A204.1 (cell line): ENCODE measurements at regions not wholly inside any gene's neighbourhood (a gene's known extent, or its start where the extent isn't known, plus 50 kb on each side); places are given as distances from the start of the nearest gene placed in this dataset.
A peak's percentile ranks its signal among the peaks of the same experiment; 100 is the strongest.

Experiments used
- FAIRE-seq: peaks from 2 replicates; lab custom pipeline; 2012; peaks lifted over from hg19 to GRCh38; lab: Jason Lieb, UNC

DNA sequence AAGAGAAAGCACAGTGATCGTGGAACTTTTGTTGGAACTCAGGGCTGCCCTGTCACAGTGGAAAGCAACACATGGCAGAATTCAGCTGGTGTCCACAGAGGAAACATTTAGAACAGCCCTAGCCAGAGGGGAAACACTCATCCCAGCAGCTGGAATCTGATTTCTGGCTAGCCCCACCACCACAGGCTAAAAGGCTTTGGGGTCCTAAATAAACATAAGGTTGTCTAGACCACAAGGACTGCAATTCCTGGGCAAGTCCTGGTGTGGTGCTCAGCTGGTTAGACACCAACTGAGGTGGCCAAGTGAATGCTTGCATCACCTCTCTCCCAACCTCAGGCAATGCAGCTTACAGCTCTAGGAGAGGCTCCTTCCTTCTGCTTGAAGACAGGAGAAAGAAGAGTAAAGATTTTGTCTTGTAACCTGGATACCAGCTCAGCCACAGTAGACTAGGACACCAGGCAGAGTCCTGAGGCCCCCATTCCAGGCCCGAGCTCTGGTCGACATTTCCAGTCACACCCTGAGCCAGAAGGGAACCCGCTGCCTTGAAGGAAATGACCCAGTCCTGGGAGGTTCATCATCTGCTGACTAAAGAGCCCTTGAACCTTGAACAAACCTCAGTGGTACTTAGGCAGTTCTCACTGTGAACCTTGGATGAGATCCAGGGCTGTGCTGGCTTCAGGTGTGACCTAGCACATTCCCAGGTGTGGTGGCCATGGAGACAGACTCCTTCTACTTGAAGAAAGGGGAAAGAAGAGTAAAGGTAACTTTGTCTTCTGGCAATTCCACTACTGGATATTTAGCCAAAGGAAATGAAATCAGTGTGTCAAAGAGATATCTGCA is 85.4 kb upstream of the PLXNC1 start:
- FAIRE-seq = no peak

DNA sequence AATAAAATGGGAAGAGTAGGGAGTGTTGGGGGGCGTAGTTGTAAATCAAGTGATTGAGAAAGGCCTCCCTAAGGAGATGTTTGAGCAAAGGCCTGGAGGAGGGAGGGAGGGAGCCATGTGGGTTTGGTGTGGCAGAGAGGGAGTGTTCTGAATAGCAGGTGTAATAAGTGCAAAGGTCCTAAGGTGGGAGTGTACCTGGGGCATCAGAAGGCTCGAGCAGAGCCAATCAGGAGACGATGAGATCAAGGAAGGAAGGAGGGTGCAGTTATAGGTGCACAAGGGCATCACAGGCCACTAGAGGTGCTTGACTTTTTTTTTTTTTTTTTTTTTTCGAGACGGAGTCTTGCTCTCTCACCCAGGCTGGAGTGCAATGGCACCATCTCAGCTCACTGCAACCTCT is 77.9 kb upstream of the PLXNC1 start:
- no peak for FAIRE-seq

DNA sequence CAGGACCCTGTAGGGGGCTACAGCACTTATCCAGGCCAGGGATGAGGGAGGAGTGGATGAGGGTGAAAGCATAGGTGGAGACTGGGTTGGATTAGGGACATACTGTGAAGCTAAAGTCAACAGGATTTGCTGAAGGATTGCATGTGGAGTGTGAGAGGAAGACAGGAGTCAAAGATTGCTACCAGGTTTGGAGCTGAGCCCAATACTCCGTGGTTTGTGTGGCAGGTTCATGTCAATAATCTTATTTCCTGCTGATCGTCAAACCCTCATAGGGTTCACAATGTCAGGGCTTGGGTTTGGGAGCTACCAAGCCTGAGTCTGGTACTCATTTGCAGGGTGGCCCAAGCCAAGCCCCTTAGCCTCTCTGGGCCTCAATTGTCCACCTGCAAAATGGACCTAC is 77.1 kb upstream of the PLXNC1 start:
- FAIRE-seq = no peak

DNA sequence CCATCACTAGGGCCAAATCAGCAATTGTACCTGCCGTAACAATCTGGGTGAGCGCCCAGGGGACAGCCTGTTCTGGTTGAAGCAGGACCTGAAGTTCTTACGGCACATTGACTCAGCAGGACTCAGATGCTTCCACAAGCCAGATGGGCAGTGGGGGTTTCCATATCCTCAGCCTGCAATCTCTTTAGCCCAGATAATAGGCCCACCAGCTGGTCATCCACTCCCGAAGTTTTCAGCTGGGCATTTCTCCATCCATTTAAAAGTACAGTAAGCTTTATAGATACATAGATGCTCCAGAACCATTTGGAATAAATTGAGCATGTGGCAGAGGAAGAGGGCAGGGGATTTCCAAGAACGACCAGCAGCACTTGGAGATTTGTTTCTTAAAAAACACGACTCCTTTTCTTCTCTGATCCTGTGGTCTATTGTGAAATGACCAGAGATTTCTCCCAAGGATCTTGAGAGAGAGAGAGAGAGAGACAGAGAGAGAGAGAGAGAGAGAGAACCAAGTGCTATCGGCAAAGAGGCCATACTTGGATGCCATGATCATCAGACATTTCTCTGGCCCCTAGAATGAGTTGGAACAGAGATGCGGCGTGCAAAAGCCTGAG is 74.8 kb upstream of the PLXNC1 start:
- no peak for FAIRE-seq

DNA sequence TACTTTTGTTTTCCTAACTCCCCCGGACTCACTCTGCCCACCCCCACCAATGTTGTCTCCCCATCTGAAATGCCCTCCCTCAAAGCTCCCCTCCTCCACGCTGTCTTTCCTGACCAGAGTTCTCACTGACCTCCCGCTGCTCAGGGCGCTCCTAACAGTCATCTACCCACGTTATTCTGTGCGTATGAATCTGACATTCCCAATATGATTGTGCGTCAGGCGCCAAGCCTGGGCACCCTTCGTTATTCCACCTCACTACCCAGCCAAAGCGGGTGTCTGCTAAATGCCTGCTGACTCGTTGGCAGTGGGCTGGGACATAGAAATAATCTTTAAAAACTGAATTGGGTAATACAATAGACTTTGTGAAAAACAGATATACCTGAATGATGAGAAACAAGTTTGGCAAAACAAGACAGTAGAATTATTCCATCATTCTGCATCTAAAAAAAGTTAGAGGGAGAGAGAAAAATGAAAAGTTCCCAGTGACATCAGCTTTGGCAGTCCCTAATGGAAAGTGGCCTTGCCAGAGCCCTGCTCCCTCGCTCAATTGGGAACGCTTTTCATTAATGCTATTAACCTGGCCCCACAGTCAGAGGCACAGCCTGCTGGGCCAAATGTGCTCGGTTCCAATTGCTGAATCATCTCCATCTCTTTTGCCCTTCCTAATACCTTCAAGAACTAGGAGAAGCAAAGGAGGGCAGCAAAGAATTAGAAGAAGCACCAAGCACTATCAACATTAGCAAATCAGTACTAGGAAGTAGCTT is 74.0 kb upstream of the PLXNC1 start:
- no peak for FAIRE-seq

DNA sequence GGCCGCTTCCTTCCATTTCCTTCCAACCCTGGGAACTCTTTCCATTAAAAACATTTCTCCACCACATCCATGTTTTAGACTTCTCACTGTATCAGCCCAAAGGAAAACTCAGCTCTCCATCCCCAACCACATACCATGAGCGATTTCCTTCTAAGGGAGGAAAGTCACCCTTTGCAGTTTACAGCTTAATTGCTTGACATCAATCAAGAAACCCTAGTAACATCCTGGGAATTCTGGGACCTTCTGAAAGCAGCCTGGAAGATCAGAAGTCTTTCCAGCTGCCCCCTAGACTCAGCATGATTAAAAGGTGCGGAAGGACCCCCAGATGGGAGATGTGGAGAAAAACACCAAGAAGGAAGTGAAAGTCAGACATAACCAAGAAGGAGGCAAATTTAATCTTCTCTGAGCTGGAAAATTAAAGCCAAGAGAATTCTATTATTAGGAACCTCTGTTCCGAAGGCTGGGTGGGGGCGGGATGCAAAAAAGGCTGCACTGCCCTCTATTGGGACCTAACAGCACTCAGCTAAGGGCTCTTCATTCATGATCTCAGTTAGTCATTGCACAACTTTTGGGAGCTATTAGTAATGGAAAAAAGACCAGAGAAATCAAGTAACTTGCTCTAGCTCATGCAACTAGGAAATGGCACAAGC is 73.3 kb upstream of the PLXNC1 start:
- FAIRE-seq = peak; percentile 32

DNA sequence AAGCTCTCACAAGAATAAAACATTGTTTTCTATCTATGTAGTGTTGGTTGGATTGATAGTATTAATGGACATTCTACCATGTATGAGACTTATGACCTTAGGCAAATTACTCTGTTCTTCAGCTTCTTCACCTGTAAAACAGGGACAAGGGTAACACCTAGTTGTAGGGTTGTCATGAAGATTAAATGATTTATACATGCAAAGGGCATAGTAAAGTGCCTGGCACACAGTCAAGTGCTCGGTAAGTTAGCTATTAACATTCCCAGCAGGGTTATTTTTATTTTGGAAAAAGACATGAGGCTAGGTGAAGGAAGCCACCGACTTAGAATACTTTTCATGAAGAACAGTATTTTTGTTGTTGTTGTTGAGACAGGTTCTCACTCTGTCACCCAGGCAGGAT is 71.2 kb upstream of the PLXNC1 start:
- FAIRE-seq = no peak

DNA sequence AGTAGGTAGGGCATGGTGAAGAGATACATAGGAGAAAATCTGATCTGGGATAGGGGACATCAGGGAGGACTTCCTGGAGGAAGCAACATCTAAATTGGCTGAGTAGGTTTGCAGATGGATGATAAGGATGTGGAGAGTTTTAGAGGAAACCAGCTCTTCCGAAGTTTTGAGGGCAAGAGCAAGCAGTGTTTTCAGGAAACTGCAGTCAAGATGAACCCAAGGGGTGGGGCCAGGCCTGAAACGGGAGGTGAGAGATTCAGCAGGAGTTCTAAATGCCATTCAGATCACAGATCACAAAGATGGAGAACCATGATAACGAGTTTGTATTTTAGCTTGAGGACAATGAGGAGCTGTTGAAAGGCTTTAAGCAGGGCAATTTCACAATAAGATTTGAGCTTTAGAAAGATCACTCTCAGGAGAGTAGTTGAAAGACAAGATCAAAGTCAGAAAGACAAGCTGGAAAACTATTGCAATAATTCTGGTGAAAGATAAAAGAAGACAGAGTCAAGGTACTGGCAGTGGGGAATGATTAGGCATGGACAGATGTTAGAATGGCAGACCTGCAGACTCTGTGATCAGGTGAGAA is 70.1 kb upstream of the PLXNC1 start:
- no peak for FAIRE-seq

DNA sequence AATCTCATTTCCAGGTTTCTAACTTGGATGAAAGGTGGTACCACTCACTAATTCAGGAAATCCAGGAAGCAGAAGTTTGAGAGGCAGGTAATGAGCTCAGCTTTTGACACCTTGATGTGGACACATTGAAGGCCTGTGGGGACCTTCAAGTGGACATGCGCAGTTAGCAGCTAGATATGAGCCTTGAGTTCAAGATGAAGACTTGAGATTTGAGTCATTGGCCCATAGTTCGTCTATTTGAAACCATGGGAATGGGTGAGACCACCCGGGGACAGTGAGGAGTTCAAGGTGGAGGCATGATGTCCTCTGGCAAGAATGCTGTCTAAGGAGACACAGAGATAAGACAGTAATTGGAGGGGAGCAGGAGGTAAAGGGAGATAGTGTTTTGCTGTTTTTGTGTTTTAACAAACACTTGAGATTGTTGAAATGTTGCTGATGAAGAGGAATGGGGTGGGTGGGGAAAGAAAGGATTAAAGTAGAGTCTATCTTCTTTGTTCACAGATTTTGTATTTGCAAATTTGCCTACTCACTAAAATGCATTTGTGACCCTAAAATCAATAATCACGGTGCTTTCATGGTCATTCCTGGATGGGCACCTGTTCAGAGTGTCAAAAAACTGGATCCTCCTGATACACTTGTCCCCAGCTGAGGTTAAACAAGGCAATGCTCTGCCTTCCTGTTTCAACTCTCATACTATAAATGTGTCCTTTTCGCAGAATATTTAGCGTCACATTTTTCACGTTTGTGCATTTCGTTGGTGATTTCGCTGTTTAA is 69.5 kb upstream of the PLXNC1 start:
- no peak for FAIRE-seq

DNA sequence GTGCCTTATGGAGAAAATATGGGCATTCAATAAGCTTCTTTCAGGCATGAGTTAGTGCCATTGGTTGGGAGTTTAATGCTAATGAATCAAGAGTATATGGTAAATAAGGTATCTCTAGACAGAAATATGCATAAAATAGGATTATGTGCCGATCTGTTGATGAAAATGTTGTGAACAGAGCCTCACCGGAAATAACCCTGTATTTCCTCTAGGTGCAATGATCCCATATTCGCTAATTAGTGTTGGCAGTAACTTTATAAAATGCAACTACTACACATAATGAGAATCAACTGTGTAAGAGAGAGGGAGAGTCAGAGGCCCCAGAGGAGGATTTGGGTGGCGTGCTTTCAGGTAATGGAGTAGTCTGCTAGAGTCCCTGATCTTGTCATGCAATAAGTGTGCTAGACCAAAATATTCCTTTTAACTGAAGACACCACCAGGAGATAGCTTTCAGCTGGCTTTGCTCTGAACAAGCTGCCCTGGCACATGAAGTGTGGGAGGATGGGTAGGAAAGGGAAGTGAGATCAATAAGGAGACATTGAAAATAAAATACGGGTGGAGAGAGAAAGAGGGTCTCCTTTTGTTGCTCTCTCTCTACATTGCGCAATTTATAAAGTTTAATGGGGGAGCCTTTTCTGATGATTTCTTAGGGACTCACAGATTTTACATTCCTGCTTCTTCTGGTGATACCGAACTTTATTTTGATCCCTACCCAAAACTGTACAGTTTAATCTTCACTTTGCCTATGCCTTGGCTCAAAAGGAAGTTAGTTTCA is 68.6 kb upstream of the PLXNC1 start:
- no peak for FAIRE-seq

DNA sequence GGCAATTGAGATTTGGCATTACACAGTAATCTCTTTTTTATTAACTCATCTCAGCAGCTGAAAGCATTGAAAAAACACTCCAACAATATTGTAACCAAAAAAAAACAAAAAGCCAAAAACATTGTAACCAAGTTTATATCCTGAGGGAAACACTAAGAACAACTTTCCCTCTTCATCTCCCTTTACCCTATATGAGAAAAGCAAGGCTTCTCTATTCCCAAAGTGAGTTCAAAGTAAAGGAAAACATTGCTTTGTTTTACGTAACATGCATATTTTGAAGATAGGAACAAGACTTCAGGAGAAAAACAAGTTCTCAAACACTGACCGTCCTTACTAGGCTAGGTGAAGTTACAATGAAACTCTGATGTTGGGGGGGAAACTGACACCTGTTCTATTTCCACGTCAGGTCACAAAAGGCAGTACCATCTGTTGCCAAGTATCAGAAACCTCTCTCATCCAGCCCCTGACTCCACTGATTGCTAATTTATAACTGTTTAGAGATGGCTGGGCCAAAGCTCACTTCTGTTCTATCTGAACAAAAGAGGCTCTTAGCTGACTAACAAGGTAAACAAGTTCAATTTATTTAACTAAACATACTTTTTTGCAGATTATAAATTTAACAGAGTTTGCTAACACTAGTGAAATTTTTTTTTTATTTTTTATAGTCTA is 67.9 kb upstream of the PLXNC1 start:
- FAIRE-seq = no peak

DNA sequence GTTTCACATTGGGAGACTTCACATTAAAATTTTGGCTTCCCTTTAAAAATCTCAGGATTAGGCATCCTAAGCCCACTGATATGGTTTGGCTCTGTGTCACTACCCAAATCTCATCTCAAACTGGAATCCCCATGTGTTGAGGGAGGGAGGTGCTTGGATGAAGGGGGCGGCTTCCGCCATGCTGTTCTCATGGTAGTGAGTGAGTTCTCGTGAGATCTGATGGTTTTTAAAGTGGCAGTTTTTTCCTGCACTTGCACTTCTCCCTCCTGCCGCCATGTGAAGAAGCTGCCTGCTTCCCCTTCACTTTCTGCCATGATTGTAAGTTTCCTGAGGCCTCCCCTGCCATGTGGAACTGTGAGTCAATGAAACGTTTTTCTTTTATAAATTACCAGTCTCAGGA is 65.7 kb upstream of the PLXNC1 start:
- no peak for FAIRE-seq

DNA sequence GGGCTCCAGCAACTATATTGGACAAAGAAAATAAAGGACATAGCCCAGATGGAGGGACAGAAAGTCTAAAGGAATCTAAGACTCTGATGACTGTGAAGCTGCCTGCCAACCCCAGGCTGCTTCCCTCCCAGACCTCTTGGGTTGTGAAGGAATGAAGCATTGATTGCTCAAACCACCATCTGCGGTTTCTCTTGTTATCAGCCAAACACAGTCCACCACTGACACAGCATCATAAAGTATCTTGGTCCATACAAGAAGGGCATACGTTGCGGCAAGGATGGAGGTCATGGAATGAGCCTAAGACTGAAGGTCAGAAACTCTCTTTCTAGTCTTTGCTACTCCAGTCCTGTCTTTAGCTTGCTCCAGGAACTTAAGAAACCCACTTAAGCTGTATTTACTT is 58.5 kb upstream of the PLXNC1 start:
- no peak for FAIRE-seq

DNA sequence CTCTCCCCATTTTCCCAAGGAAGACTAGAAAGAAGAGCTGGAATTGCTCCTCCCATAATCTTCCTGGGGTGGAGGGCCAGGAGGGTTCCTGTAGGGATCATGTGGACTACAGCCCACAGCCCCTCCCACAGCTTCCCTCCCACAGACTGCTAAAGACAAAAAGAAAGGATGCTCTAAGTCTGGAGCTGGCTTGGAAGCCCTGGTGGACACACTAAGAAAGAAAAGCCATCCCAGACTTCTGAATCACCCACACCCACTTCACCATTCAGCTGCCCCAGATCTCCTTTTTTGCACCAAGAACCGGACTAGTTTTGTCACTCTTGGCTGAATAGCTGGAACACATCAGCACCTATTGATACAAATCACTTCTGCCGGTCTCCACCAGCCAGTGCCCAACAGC is 56.8 kb upstream of the PLXNC1 start:
- no peak for FAIRE-seq

DNA sequence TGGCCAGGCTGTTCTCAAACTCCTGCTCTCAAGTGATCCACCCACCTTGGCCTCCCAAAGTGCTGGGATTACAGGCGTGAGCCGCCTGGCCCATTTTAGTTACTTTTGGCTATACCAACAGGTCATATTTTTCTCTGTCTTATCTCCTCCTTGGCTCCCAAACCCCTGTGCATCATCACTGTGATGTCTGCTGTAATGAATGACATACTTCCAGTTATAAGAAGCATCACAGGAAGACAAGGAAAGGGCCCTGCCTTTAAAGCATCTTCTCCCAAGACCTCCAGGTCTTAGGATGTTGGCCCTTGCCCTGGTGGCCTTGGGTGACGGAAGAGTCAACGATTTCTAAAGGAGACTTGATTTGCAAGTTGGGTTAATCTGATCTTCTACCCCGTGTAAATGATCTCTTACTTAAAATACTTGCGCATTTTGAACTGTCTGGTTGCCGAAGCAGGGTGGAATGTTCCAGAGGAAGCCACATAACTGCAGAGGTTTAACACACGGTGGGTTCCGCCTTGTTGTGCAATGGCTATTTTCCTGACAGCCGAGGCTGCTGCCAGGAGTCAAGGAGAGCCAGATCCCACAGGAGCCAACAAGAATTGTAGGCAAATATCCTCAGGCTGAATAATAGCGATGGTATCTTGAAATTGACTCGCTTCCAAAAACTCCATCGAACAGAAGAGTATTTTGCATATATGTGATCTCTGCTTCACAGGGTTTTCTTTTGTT is 55.7 kb upstream of the PLXNC1 start:
- no peak for FAIRE-seq

DNA sequence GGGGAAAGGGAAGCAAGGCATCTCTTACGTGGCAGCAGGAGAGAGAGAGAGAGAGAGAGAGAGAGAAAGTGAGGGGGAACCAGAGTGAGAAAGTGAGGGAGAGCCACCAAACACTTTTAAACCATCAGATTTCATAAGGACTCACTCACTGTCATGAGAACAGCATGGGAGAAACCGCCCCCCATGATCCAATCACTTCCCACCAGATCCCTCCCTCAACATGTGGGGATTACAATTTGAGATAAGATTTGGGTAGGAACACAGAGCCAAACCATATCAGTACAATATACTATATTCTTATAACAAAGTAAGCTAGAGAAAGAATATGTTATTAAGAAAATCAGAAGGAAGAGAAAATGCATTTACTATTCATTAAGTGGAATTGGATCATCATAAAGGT is 53.7 kb upstream of the PLXNC1 start:
- FAIRE-seq = no peak

DNA sequence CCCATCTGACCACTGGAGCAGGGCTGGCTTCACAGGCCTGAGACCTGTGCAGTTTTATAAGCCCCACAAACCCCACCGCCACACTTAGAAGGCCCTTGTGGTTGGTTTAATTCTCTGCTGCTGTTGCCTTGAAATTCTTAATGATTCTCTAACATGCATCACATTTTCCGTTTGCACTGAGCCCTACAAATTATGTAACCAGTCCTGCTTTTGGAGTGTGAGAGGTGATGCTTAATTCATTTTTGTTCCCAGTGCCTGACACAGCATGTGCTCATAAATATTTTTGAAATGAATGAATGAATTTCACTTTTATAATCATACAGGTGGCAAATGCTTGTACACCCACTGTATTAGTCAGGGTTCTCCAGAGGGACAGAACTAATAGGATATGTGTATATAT is 52.8 kb upstream of the PLXNC1 start:
- no peak for FAIRE-seq

DNA sequence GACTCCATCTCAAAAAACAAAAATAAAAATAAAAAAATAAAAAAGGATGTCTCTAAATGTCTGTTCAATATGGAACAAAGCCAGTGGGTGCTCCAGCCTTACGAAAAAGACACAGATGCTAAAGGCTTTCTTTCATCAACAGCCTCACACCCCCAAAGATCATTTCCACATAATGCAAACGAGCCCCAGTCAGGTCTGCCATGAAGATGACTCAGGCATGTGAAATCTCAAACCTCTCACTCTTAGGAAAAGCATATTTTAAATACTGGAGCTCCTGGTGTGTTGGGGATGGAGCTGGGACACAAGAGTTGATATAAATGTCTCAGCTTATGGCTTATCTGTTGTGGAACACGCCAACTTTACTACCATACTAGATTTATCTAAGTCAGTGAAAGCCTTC is 49.9 kb upstream of the PLXNC1 start:
- no peak for FAIRE-seq
